SK-N-MC (cell line): ENCODE measurements at regions not wholly inside any gene's neighbourhood (a gene's known extent, or its start where the extent isn't known, plus 50 kb on each side); places are given as distances from the start of the nearest gene placed in this dataset.

Source experiments
- EZH2 ChIP-seq: fragments of 200-600 bp; sonication (generic); IDR thresholded peaks from one replicate; pipeline ENCODE4 v1.6.1; 2017; ENCODE audit warnings: antibody characterized with exemption
- FOXP2 ChIP-seq: optimal IDR thresholded peaks from 2 replicates; pipeline ENCODE3; 2011; ENCODE audit warnings: mild to moderate bottlenecking, moderate library complexity; ENCODE audit not compliant: insufficient read depth; ENCODE audit errors: extremely low read length, control extremely low read depth
- POLR2AphosphoS5 ChIP-seq: IDR thresholded peaks from 2 replicates; pipeline ENCODE4 v1.6.1; 2012; ENCODE audit warnings: mild to moderate bottlenecking, low read depth, low read length, borderline replicate concordance

DNA sequence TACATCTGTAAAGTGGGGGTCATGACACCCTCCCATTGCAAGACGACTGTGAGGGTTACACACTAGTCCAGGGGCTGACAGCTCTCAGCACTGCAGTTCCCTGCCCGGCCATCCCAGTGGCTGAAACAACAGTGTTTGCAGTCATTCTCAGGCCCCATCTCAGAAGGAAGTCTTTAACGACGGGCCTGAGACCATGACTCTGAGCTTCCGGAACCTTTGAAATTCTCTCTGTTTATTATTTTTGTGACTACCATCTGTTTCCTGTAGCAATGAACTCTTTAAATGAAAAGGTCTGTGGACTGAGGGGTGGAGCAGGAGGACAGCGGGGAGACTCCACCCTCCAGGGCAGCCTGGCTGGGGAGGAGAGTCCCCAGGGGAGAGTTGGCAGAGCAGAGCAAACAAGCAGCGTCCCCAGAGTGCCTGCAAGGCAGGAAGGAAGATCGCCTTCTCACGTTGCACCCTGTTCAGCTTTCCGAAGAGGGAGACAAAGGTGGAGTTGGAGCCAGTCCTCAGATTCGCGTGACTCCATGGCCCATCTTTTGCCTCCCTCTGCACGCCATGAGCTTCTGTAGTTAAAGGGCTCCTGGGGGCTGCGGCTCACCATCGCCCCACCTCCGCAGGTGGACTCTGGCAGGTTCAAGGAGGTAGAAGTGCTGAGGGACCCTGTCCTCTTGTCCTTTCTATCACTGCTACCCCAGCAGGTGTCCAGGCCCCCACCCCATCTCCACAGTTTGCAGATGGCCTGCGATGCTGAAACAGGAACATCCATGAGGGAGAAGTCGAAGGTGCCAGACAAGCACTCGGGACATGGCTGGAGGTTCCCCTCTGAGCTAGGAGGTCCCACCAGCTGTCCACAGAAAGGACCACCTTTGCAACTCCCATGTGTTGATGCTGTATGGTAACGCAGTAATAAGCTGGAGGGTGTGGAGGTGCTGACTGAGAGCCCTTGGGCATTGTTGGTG, 525.8 kb upstream of the PROK2 start:
- TF ChIP-seq FOXP2 (no peak), POLR2AphosphoS5 (no peak), EZH2 (no peak)
